Aorta (tissue), 5 donors: ENCODE measurements at regions not wholly inside any gene's neighbourhood (a gene's known extent, or its start where the extent isn't known, plus 50 kb on each side); places are given as distances from the start of the nearest gene placed in this dataset.

ENCODE experiments used
- ATAC-seq: fragments of 200-7000 bp; cut with Tn5 transposase; one replicate; pipeline ENCODE4 v1.9.1; 2022; ENCODE audit warnings: moderate library complexity; ENCODE audit not compliant: low FRiP score
- DNase-seq, 2 donors: peaks; one replicate each; pipeline ENCODE4 v3.0.0-alpha.2; 2020
- H3K27ac ChIP-seq, 2 donors: one replicate each; pipeline ENCODE4 v1.5.1; 2013; ENCODE audit warnings: low read length in 2 of 2, mild to moderate bottlenecking in 2 of 2, moderate library complexity in 2 of 2, control low read depth in 1 of 2, inconsistent platforms in 1 of 2, low read depth in 1 of 2
- H3K27me3 ChIP-seq, 2 donors: one replicate each; pipeline ENCODE4 v1.6.1; 2013; ENCODE audit warnings: control low read depth in 1 of 2, low read length in 1 of 2, mild to moderate bottlenecking in 1 of 2, moderate library complexity in 1 of 2; ENCODE audit not compliant: insufficient read depth in 2 of 2, control insufficient read depth in 1 of 2
- H3K36me3 ChIP-seq, 2 donors: one replicate each; pipeline ENCODE4 v1.6.1; 2013; ENCODE audit warnings: control low read depth in 1 of 2, low read length in 1 of 2, mild to moderate bottlenecking in 1 of 2; ENCODE audit not compliant: insufficient read depth in 2 of 2, control insufficient read depth in 1 of 2
- H3K4me1 ChIP-seq, 2 donors: one replicate each; pipeline ENCODE4 v1.6.1; 2013; ENCODE audit warnings: low read length in 2 of 2, control low read depth in 1 of 2, mild to moderate bottlenecking in 1 of 2, moderate library complexity in 1 of 2; ENCODE audit not compliant: insufficient read depth in 2 of 2, control insufficient read depth in 1 of 2
- H3K4me3 ChIP-seq, 2 donors: one replicate each; pipeline ENCODE4 v1.5.1; 2013; ENCODE audit warnings: low read length in 2 of 2, control low read depth in 1 of 2, mild to moderate bottlenecking in 1 of 2
- H3K9me3 ChIP-seq: one replicate; pipeline ENCODE4 v1.6.1; 2013; ENCODE audit warnings: mild to moderate bottlenecking, low read length; ENCODE audit not compliant: control insufficient read depth
- WGBS, 2 donors: extraction: QIAGEN DNeasy Blood & Tissue Kit; methylation state at CpG; one replicate each; pipeline ENCODE4 v1.1.7; 2013; 5-methylcytosine and 5-hydroxymethylcytosine counted together
- intact Hi-C, 2 donors: fragments of 100-400 bp; cut with DNase I; formaldehyde crosslinking; loops; one replicate each; pipeline versions ENCODE4 v1.14.2 to v1.15.0; 2022
- donor health status: healthy with polysubstance abuse.
- donor health status: Bipolar disorder and iron deficiency.
- donor health status: DM: no; HTN: no; CAD: no.
- donor health status: DM: no; HTN: no; CAD: no.
- donor health status: DM: yes; HTN: yes; CAD: no.

DNA sequence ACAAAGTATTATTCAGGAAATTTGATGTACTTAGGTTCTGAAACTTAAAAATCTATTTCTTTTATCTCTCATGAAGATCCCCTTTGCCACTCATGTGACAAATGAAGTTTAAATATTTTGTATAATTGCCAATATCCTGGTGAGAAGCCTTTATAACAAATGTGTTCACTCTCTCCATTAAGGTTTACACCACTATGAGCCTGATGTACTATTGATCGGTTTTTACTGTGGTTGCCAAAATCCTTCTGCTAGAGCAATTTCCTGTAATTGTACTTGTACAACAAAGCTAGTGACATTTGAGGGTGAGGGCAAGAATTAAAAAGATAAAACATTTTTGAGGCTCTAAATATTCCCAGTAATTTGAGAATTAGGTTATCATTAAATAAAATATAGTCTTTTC, 222.3 kb upstream of the CDH19 start:
- ATAC-seq (no peak), DNase-seq (no peak)
- intact Hi-C loops: no loop called here
- H3K27me3 ChIP-seq: no peaks in the 10 kb centered on the region
- no peaks in the 10 kb centered on the region for H3K9me3 ChIP-seq
- no peak overlapping the region for H3K27ac ChIP-seq
- H3K4me1 ChIP-seq: no peaks in the 10 kb centered on the region
- no peak overlapping the region for H3K4me3 ChIP-seq
- WGBS, 2 donors: 79 to 81% methylated on average over 1 of the region's 1 CpG
- no peaks in the 10 kb centered on the region for H3K36me3 ChIP-seq

DNA sequence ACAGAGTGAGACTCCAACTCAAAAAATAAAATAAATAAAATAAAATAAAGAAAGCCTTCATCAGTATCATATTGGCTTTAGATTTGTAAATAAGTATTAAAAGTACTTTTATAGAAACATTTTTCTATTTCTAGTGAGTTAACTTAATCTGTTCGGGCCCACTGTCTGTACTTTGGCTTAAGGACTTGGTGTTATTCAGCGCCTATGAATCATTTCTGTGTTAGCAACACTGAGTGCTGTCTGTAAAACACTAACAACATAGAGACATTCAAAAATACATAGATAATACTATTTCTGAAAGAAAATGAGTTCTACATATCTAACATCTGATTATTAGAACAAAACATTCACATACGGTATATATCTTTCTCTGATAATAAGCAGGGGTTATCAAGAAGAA, 221.5 kb upstream of the CDH19 start:
- DNase-seq (no peak), ATAC-seq (no peak)
- intact Hi-C loops: no loop called here
- Histone ChIP-seq H3K27ac (no peak overlapping the region), H3K27me3 (no peaks in the 10 kb centered on the region), H3K4me1 (no peaks in the 10 kb centered on the region), H3K9me3 (no peaks in the 10 kb centered on the region), H3K36me3 (no peaks in the 10 kb centered on the region), H3K4me3 (no peak overlapping the region)
- 73% methylated on average over 3 of the region's 3 CpGs for WGBS, 2 donors

DNA sequence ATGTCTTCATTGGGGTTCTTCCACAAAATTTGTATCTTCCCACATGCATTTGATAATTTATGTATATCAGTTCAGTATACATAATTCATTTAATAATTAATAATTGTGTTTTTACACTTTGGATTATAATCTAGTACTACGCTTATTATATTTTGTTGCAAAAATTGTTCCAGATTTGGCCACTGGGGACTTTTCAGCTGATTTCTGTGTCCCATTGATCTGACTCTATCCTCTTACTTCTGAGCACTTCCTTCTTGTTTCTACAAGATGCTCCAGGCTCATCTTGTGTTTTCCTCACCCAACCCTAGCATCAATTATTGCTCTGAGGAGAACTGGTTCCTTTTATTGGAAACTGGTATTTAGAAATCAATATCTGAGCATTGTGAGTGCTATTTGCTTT, 215.3 kb upstream of the CDH19 start:
- WGBS, 2 donors: 91 to 92% methylated on average over 1 of the region's 1 CpG
- Histone ChIP-seq H3K27ac (no peak overlapping the region), H3K4me3 (no peak overlapping the region), H3K36me3 (no peaks in the 10 kb centered on the region), H3K9me3 (no peaks in the 10 kb centered on the region), H3K27me3 (no peaks in the 10 kb centered on the region), H3K4me1 (no peaks in the 10 kb centered on the region)
- DNase-seq: no peak
- no peak for ATAC-seq
- intact Hi-C loops: no loop called here

DNA sequence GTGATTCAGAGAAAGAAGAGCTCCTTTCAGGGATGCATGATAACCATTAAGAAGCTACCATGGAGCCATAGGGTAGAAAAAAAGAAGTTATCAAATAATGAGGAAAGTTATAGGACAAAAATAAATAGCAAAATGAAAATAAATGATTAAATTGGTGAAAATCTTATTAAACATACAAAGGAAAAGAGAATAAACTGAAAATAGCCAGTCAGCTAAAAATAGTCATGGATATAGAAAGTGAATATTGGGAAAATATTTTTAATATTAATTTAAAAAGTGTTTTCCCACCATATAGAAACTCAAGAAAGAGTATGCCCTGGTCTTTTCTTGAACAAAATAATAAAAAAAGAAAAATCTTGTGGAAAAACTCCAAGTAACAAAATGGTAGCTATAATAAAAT, 209.2 kb upstream of the CDH19 start:
- DNase-seq (no peak), ATAC-seq (no peak)
- Histone ChIP-seq H3K9me3 (no peaks in the 10 kb centered on the region), H3K36me3 (no peaks in the 10 kb centered on the region), H3K27me3 (no peaks in the 10 kb centered on the region), H3K27ac (no peak overlapping the region), H3K4me3 (no peak overlapping the region), H3K4me1 (no peaks in the 10 kb centered on the region)
- intact Hi-C loops: no loop called here

DNA sequence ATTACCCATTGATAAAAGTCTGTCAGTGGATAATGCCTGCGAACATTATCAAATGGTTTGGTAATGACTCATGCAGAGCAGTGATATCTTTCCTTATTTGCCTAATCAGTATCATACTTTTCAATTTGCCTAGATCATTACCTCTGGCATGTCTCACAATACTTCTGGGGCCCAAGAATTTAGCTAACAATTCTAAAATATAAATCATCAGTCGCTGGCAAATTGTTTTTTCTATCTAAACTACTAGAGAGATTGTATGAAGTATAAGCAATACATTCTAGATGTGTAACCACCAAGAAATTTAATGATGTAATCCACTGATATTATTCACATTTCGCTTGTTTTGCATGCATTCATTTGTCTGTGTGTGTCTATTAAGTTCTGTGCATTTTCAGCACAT, 191.2 kb upstream of the CDH19 start:
- H3K36me3 ChIP-seq: no peaks in the 10 kb centered on the region
- no peaks in the 10 kb centered on the region for H3K9me3 ChIP-seq
- no peak for ATAC-seq
- H3K27ac ChIP-seq: no peak overlapping the region
- no peak for DNase-seq
- H3K27me3 ChIP-seq: no peaks in the 10 kb centered on the region
- no peaks in the 10 kb centered on the region for H3K4me1 ChIP-seq
- WGBS, 2 donors: 25 to 39% methylated on average over 3 of the region's 3 CpGs
- intact Hi-C loops: no loop called here
- no peak overlapping the region for H3K4me3 ChIP-seq

DNA sequence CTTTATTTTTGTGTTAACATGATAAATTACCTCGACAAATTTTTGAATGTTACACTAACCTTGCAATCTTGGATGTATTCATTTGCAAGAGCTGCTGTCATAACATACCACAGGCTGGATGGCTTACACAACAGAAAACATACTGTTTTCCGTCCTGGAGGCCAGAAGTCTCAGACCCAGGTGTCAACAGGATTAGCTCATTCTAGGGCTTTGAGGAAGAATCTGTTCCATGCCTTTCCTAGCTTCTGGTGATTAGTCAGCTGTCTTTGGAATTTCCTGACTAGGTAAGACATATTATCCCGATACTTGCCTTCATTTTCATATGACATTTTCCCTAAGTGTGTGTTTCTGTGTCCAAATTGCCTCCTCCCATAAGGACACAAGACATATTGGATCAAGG, 188.6 kb upstream of the CDH19 start:
- intact Hi-C loops: no loop called here
- Histone ChIP-seq H3K36me3 (no peaks in the 10 kb centered on the region), H3K27me3 (no peaks in the 10 kb centered on the region), H3K4me3 (no peak overlapping the region), H3K4me1 (no peaks in the 10 kb centered on the region), H3K9me3 (no peaks in the 10 kb centered on the region), H3K27ac (no peak overlapping the region)
- ATAC-seq: no peak
- no peak for DNase-seq
- 44 to 51% methylated on average over 3 of the region's 3 CpGs for WGBS, 2 donors

DNA sequence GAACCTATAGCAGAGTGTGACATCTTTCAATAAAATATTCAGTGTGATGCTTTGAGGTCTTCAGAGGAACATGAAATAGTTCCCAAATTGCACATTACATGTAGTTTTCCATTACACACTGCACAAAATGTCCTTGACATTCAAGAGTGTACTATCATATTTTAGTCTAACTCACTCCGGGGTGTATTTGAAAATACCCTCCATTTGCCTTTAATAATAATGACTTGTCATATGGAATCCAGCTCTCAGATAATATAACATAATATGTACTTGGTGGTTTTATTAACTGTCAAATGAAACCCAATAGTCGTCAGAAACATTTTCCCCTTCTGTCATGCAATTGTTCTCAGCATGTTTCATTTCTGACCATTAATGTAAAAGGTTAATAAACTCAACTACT, 176.7 kb upstream of the CDH19 start:
- Histone ChIP-seq H3K27me3 (no peaks in the 10 kb centered on the region), H3K27ac (no peak overlapping the region), H3K4me3 (no peak overlapping the region), H3K9me3 (no peaks in the 10 kb centered on the region), H3K36me3 (no peaks in the 10 kb centered on the region), H3K4me1 (no peaks in the 10 kb centered on the region)
- intact Hi-C loops: no loop called here
- no peak for DNase-seq
- 68 to 72% methylated on average over 2 of the region's 2 CpGs for WGBS, 2 donors
- no peak for ATAC-seq

DNA sequence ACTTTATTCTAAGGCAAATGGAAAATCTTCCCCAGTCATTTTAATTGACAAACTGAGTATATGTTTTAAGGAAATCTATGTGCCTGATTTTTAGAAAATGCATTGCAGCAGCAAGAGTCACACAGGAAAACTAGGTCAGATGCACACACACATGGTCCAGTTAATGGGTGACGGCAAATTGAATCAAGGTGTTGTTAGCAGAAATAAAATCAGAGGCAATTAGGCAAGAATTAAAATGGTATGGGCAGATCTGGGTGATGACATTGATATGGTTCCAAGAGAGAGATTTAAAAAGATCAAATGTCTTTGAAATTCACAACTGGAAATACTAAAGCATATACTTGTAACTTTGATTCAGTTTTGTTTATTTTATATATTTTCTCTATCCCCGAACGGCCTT, 174.2 kb upstream of the CDH19 start:
- no peak overlapping the region for H3K27ac ChIP-seq
- H3K4me3 ChIP-seq: no peak overlapping the region
- no peaks in the 10 kb centered on the region for H3K36me3 ChIP-seq
- ATAC-seq (no peak), DNase-seq (no peak)
- H3K4me1 ChIP-seq: no peaks in the 10 kb centered on the region
- no peaks in the 10 kb centered on the region for H3K9me3 ChIP-seq
- 66 to 78% methylated on average over 3 of the region's 3 CpGs for WGBS, 2 donors
- intact Hi-C loops: no loop called here
- H3K27me3 ChIP-seq: no peaks in the 10 kb centered on the region

DNA sequence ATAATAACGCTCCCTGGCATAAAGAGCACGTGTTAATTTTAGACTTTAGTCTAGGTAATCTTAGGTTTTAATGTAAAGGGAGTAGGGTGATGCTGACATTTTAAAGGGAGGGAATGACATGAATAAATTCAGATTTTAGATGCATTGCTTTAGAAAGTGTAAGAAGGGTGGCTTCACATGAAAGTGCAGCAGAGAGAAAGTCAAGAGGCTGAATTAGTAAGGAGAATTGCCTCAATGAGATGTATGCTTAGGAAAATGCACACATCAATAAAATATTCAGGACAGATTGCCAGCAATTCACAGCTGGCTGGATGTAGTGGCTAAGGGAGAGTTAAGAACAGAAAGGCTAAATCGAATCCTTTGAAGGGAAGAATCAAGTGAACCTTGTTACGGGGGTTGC, 165.5 kb upstream of the CDH19 start:
- Histone ChIP-seq H3K27me3 (no peaks in the 10 kb centered on the region), H3K9me3 (no peaks in the 10 kb centered on the region), H3K27ac (no peak overlapping the region), H3K4me3 (no peak overlapping the region), H3K36me3 (no peaks in the 10 kb centered on the region), H3K4me1 (no peaks in the 10 kb centered on the region)
- intact Hi-C loops: no loop called here
- ATAC-seq: no peak
- no peak for DNase-seq
- WGBS, 2 donors: 69 to 73% methylated on average over 4 of the region's 4 CpGs

DNA sequence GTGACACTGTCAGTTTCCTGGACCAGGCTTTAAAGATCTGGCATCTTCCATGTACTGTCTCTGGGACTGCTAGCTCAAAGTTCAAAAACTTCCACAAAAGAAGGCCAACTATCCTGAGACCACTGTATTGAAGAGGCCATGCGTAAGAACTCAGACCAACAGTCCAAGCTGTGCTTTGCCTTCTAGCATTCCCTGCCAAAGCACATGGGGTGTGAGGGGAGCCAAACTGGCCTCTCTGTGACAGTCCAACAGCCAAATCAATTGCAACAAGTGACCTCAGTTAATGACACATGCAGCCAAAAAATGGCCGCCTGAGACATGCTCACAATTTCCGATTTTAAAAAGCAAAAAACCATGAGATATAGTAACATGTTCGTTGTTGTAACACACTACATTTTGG, 160.3 kb upstream of the CDH19 start:
- ATAC-seq (peak; percentile 84), DNase-seq (peak in 1 of 2 donors; percentile 45)
- Histone ChIP-seq H3K27ac (no peak overlapping the region), H3K4me1 (no peaks in the 10 kb centered on the region), H3K4me3 (no peak overlapping the region), H3K36me3 (no peaks in the 10 kb centered on the region), H3K27me3 (no peaks in the 10 kb centered on the region), H3K9me3 (no peaks in the 10 kb centered on the region)
- 84% methylated on average over 4 of the region's 4 CpGs for WGBS, 2 donors
- intact Hi-C loops: no loop called here
